HEK293T (cell line): ENCODE measurements at regions not wholly inside any gene's neighbourhood (a gene's known extent, or its start where the extent isn't known, plus 50 kb on each side); places are given as distances from the start of the nearest gene placed in this dataset.
"Not testable (repeated sequence)": the region's sequence is repeated elsewhere in the genome, so short reads cannot be mapped to it uniquely, and the experiment has no call there.

Experiments used
- BHLHE40 ChIP-seq: fragments of 450-650 bp; IDR thresholded peaks from 2 replicates; pipeline ENCODE4 v1.6.1; 2016; ENCODE audit warnings: mild to moderate bottlenecking, moderate library complexity, borderline replicate concordance
- CTBP1 ChIP-seq: fragments of 450-650 bp; IDR thresholded peaks from 2 replicates; pipeline ENCODE4 v1.6.1; 2016; ENCODE audit warnings: borderline replicate concordance
- ELF4 ChIP-seq: fragments of 450-650 bp; IDR thresholded peaks from 2 replicates; pipeline ENCODE4 v1.6.1; 2017; ENCODE audit warnings: antibody characterized with exemption
- FOXA1 ChIP-seq: fragments of 450-650 bp; IDR thresholded peaks from 2 replicates; pipeline ENCODE4 v1.6.1; 2016; ENCODE audit warnings: mild to moderate bottlenecking
- FOXK2 ChIP-seq: fragments of 450-650 bp; IDR thresholded peaks from 2 replicates; pipeline ENCODE4 v1.6.1; 2016; ENCODE audit warnings: mild to moderate bottlenecking
- FOXM1 ChIP-seq: fragments of 450-650 bp; IDR thresholded peaks from 2 replicates; pipeline ENCODE4 v1.6.1; 2017; ENCODE audit warnings: mild to moderate bottlenecking, borderline replicate concordance
- HDGF ChIP-seq: fragments of 450-650 bp; IDR thresholded peaks from 2 replicates; pipeline ENCODE4 v1.6.1; 2017; ENCODE audit warnings: antibody characterized with exemption, borderline replicate concordance
- LEF1 ChIP-seq: fragments of 450-650 bp; IDR thresholded peaks from 2 replicates; pipeline ENCODE4 v1.6.1; 2017; ENCODE audit warnings: mild to moderate bottlenecking, borderline replicate concordance
- NFRKB ChIP-seq: fragments of 450-650 bp; IDR thresholded peaks from 2 replicates; pipeline ENCODE4 v1.6.1; 2016; ENCODE audit warnings: mild to moderate bottlenecking, moderate library complexity
- SUZ12 ChIP-seq: fragments of 450-650 bp; IDR thresholded peaks from 2 replicates; pipeline ENCODE4 v1.6.1; 2016; ENCODE audit warnings: mild to moderate bottlenecking
- TARDBP ChIP-seq: fragments of 450-650 bp; IDR thresholded peaks from 2 replicates; pipeline ENCODE4 v1.6.1; 2016
- ZNF384 ChIP-seq: fragments of 450-650 bp; IDR thresholded peaks from 2 replicates; pipeline ENCODE4 v1.6.1; 2016

DNA sequence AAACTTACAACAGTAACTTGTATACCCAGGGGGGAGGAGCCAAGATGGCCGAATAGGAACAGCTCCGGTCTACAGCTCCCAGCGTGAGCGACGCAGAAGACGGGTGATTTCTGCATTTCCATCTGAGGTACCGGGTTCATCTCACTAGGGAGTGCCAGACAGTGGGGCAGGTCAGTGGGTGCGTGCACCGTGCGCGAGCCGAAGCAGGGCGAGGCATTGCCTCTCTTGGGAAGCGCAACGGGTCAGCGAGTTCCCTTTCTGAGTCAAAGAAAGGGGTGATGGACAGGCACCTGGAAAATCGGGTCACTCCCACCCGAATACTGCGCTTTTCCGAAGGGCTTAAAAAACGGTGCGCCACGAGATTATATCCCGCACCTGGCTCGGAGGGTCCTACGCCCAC is 278.8 kb downstream of the FAM47B start:
- not testable (repeated sequence) for TF ChIP-seq CTBP1, FOXK2, NFRKB, BHLHE40, ELF4, TARDBP, FOXA1, HDGF, ZNF384, LEF1, FOXM1, SUZ12
